Parathyroid adenoma (tissue), 2 donors: ENCODE measurements at regions not wholly inside any gene's neighbourhood (a gene's known extent, or its start where the extent isn't known, plus 50 kb on each side); places are given as distances from the start of the nearest gene placed in this dataset.
"Not testable (repeated sequence)": the region's sequence is repeated elsewhere in the genome, so short reads cannot be mapped to it uniquely, and the experiment has no call there.

Source experiments
- H2AFZ ChIP-seq: fragments of 300-600 bp; sonication (generic); one replicate; pipeline ENCODE4 v1.7.0; 2017; ENCODE audit warnings: antibody characterized with exemption, mild to moderate bottlenecking
- H3K27ac ChIP-seq: fragments of 300-600 bp; sonication (generic); one replicate; pipeline ENCODE4 v1.7.0; 2017
- H3K27me3 ChIP-seq: fragments of 300-600 bp; sonication (generic); one replicate; pipeline ENCODE4 v1.7.0; 2017; ENCODE audit warnings: low read length; ENCODE audit not compliant: control insufficient read depth, insufficient read depth
- H3K36me3 ChIP-seq: fragments of 300-600 bp; sonication (generic); one replicate; pipeline ENCODE4 v1.7.0; 2017; ENCODE audit warnings: low read length; ENCODE audit not compliant: control insufficient read depth, insufficient read depth
- H3K4me1 ChIP-seq: fragments of 300-600 bp; sonication (generic); one replicate; pipeline ENCODE4 v1.7.0; 2017; ENCODE audit warnings: control low read depth
- H3K4me2 ChIP-seq: fragments of 300-600 bp; sonication (generic); one replicate; pipeline ENCODE4 v1.7.0; 2017; ENCODE audit warnings: low read length
- H3K4me3 ChIP-seq: fragments of 300-600 bp; sonication (generic); one replicate; pipeline ENCODE4 v1.7.0; 2017; ENCODE audit warnings: low read depth, low read length
- H3K79me2 ChIP-seq: fragments of 300-600 bp; sonication (generic); one replicate; pipeline ENCODE4 v1.7.0; 2017; ENCODE audit warnings: control low read depth
- H3K9ac ChIP-seq: fragments of 300-600 bp; sonication (generic); one replicate; pipeline ENCODE4 v1.7.0; 2017; ENCODE audit warnings: mild to moderate bottlenecking
- H3K9me3 ChIP-seq: fragments of 300-600 bp; sonication (generic); one replicate; pipeline ENCODE4 v1.7.0; 2017; ENCODE audit warnings: low read length; ENCODE audit not compliant: control insufficient read depth
- TF ChIP-seq, protein P1 (sequence below): fragments of 300-600 bp; sonication (generic); IDR thresholded peaks from one replicate; pipeline ENCODE4 v1.7.0; 2017; ENCODE audit warnings: antibody characterized with exemption, mild to moderate bottlenecking
- donor health status: primary hyperparathyroidism.

DNA sequence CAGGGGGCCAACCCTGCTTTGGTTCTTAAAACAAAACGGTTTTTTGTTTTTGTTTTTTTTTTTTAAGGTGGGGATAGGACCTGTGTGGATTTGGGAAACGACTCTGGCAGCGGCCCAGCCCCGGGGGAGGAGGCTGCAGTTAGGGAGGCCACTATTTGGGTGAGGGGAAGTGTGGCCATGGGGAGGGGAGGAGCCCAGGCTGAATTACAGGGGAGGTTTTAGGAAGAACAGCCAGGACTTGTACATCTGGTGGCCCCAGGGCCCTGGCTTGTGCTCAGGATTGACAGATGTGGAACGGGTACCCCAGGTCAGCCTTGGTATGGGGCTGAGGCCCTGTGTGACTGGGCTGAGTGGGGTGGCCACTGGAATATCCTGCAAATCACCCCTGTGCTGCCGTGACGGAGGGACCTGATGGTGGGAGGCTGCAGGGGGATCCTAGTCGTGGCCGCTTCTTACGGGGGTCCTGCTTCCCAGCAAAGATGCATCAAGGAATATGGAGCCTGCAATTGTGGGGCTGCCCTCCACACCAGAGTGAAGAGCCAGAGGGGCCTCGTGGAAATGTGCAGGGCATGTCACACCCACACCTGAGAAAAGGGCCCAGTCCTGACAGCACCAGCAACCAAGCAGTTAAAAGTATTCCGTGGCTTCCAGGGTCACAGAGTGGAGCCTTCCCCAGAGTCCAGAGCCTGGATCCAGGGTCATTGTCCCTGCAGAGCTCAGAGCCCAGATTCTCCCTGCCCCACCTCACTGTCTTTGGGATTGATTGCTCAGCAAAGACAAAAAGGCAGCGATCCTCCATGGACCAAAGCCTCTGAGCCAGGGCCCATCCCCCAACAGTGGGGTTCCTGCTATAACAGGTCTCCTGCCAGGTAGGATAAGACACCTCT is 55.2 kb upstream of the WNT7B start:
- Histone ChIP-seq H2AFZ (no peak overlapping the region), H3K79me2 (no peaks in the 10 kb centered on the region), H3K9me3 (no peaks in the 10 kb centered on the region), H3K4me2 (no peak overlapping the region), H3K4me3 (no peak overlapping the region), H3K36me3 (no peaks in the 10 kb centered on the region), H3K4me1 (no peaks in the 10 kb centered on the region), H3K9ac (no peak overlapping the region), H3K27ac (no peak overlapping the region), H3K27me3 (no peaks in the 10 kb centered on the region)
- TF ChIP-seq, protein P1, sequence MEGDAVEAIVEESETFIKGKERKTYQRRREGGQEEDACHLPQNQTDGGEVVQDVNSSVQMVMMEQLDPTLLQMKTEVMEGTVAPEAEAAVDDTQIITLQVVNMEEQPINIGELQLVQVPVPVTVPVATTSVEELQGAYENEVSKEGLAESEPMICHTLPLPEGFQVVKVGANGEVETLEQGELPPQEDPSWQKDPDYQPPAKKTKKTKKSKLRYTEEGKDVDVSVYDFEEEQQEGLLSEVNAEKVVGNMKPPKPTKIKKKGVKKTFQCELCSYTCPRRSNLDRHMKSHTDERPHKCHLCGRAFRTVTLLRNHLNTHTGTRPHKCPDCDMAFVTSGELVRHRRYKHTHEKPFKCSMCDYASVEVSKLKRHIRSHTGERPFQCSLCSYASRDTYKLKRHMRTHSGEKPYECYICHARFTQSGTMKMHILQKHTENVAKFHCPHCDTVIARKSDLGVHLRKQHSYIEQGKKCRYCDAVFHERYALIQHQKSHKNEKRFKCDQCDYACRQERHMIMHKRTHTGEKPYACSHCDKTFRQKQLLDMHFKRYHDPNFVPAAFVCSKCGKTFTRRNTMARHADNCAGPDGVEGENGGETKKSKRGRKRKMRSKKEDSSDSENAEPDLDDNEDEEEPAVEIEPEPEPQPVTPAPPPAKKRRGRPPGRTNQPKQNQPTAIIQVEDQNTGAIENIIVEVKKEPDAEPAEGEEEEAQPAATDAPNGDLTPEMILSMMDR, result no peak

DNA sequence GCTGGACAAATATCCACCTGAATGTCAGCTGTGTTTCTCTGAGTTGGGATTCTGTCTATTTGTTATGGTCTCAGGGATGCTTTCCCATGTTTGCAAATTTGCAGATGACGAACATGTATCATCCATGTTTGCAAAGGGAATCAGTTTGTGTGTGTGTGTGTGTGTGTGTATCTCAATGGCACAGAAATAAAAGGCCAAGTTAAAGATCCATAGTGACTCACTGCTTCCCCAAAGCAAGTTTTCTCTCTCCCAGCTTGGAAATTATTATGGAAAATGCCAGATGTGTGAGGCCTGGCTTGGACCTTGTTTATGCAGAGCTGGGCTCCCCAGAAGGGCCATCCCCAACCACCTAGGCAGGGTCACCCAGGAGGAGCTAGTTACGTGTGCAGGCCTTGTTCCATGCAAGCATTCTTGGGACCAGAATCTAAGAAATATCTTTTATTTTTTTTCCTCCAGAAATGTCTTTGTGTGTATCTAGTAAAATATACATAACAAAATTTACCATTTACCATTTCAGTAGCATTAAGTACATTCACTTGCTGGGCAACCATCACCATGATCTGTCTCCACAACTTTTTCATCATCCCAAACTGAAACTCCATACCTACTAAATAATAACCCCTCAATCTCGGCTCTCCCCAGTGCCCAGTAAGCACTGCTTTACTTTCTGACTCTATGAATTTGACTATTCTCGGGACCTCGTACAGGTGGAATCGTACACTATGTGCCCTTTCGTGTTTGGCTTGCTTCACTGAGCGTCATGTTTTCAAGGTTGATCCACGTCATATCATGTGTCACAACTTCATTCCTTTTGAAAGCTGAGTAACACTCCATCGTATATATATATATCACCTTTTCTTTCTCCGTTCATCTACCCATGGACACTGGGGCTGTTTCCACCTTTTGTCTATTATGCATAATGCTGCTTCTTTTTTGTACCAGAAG is 56.6 kb upstream of the WNT7B start:
- Histone ChIP-seq H3K27me3 (no peaks in the 10 kb centered on the region), H3K9ac (no peak overlapping the region), H3K4me3 (no peak overlapping the region), H3K9me3 (no peaks in the 10 kb centered on the region), H3K4me1 (no peaks in the 10 kb centered on the region), H3K79me2 (peaks cover 2% of the 10 kb centered on the region), H3K27ac (no peak overlapping the region), H3K36me3 (no peaks in the 10 kb centered on the region), H3K4me2 (no peak overlapping the region), H2AFZ (no peak overlapping the region)
- TF ChIP-seq, protein P1, result no peak

DNA sequence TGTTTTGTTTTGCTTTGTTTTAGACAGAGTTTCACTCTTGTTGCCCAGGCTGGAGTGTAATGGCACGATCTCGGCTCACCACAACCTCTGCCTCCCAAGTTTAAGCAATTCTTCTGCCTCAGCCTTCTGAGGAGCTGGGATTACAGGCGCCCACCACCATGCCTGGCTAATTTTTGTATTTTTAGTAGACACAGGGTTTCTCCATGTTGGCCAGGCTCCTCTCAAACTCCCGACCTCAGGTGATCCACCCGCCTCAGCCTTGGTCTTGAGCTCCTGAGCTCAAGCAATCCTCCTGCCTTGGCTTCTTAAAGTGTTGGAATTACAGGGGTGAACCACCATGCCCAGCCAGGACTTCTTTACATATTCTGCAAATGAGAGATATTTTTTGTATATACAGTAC is 57.5 kb upstream of the WNT7B start:
- not testable (repeated sequence) for H3K4me1 ChIP-seq, H3K27me3 ChIP-seq, H3K79me2 ChIP-seq, H2AFZ ChIP-seq, H3K4me3 ChIP-seq, H3K4me2 ChIP-seq, H3K36me3 ChIP-seq, H3K9me3 ChIP-seq, H3K9ac ChIP-seq, H3K27ac ChIP-seq

DNA sequence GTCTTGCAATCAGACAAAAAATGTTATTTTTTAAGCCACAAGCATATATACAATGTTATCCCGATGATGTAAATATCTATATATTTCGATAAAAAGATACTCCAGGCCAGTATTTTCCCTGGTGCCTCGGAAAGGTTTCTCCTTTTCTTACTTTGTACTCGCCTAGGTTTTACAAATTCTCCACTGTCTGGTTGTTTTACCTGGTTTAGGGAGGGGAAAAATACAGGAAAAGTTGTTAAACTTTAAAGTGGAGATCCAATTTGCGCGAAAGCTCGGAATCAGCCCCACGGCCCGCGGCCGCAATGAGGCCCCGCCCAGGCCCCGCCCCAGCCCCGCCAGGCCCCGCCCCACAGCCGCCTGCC is 58.4 kb upstream of the WNT7B start:
- peak overlapping the region; percentile 66 for H2AFZ ChIP-seq
- peak overlapping the region; percentile 67 for H3K27ac ChIP-seq
- no peaks in the 10 kb centered on the region for H3K36me3 ChIP-seq
- H3K4me2 ChIP-seq, result peak overlapping the region; percentile 96
- H3K9ac ChIP-seq, result no peak overlapping the region
- H3K4me3 ChIP-seq, result peak overlapping the region; percentile 79
- TF ChIP-seq, protein P1, result no peak
- H3K9me3 ChIP-seq, result no peaks in the 10 kb centered on the region
- no peaks in the 10 kb centered on the region for H3K4me1 ChIP-seq
- no peaks in the 10 kb centered on the region for H3K27me3 ChIP-seq
- H3K79me2 ChIP-seq, result peaks cover 2% of the 10 kb centered on the region
